Progenitor cell of endocrine pancreas (in vitro differentiated cells): ENCODE measurements at regions not wholly inside any gene's neighbourhood (a gene's known extent, or its start where the extent isn't known, plus 50 kb on each side); places are given as distances from the start of the nearest gene placed in this dataset.

Experiments used
- DNase-seq: peaks from one replicate; pipeline ENCODE4 v3.0.0; 2021; ENCODE audit warnings: low spot score; ENCODE audit not compliant: unreplicated experiment
- H3K27ac Mint-ChIP-seq: 2 replicates; pipeline ENCODE4 v1.8.0; 2021; ENCODE audit warnings: mild to moderate bottlenecking, moderate library complexity, mixed read lengths
- H3K27me3 Mint-ChIP-seq: 2 replicates; pipeline ENCODE4 v1.8.0; 2021; ENCODE audit warnings: mixed read lengths
- H3K36me3 Mint-ChIP-seq: 2 replicates; pipeline ENCODE4 v1.8.0; 2022; ENCODE audit warnings: mixed read lengths; ENCODE audit not compliant: insufficient read depth
- H3K4me1 Mint-ChIP-seq: 2 replicates; pipeline ENCODE4 v1.8.0; 2021; ENCODE audit warnings: low read depth, mixed read lengths
- H3K4me3 Mint-ChIP-seq: 2 replicates; pipeline ENCODE4 v1.8.0; 2021; ENCODE audit warnings: low read depth, mild to moderate bottlenecking, moderate library complexity, mixed read lengths
- H3K9me3 Mint-ChIP-seq: 2 replicates; pipeline ENCODE4 v1.8.0; 2021; ENCODE audit warnings: low read depth, mixed read lengths
- TF ChIP-seq, protein P1 (sequence below): fragments of 200-600 bp; sonication (generic); IDR thresholded peaks from one replicate; pipeline ENCODE4 v1.5.0; 2021; ENCODE audit warnings: antibody characterized with exemption, mild to moderate bottlenecking; ENCODE audit not compliant: unreplicated experiment

DNA sequence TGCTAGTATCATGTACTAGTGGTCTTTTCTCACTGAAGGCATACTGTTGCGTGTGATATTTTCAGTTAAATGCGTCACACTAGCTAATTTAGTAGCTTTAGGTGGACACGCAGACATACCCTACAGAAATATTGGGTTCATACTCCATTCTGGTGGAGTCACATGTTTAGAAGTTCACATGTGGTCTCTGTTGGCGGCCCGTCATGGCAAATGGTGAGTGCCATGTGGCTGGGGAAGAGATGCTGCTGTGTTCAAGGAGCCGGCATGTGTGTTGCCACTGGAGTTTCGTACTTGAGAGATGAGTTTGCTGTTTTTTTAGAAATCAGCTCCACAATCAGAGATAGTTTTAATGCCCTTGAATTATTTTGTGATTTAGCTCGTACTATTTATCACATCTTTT, 454.6 kb downstream of the PCNX1 start:
- no peak overlapping the region for H3K4me3 Mint-ChIP-seq
- DNase-seq = no peak
- no peak overlapping the region for H3K27ac Mint-ChIP-seq
- H3K9me3 Mint-ChIP-seq = peaks cover 5% of the 10 kb centered on the region
- TF ChIP-seq, protein P1, sequence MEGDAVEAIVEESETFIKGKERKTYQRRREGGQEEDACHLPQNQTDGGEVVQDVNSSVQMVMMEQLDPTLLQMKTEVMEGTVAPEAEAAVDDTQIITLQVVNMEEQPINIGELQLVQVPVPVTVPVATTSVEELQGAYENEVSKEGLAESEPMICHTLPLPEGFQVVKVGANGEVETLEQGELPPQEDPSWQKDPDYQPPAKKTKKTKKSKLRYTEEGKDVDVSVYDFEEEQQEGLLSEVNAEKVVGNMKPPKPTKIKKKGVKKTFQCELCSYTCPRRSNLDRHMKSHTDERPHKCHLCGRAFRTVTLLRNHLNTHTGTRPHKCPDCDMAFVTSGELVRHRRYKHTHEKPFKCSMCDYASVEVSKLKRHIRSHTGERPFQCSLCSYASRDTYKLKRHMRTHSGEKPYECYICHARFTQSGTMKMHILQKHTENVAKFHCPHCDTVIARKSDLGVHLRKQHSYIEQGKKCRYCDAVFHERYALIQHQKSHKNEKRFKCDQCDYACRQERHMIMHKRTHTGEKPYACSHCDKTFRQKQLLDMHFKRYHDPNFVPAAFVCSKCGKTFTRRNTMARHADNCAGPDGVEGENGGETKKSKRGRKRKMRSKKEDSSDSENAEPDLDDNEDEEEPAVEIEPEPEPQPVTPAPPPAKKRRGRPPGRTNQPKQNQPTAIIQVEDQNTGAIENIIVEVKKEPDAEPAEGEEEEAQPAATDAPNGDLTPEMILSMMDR = no peak
- no peaks in the 10 kb centered on the region for H3K27me3 Mint-ChIP-seq
- peaks cover 4% of the 10 kb centered on the region for H3K36me3 Mint-ChIP-seq
- peaks cover 28% of the 10 kb centered on the region for H3K4me1 Mint-ChIP-seq

DNA sequence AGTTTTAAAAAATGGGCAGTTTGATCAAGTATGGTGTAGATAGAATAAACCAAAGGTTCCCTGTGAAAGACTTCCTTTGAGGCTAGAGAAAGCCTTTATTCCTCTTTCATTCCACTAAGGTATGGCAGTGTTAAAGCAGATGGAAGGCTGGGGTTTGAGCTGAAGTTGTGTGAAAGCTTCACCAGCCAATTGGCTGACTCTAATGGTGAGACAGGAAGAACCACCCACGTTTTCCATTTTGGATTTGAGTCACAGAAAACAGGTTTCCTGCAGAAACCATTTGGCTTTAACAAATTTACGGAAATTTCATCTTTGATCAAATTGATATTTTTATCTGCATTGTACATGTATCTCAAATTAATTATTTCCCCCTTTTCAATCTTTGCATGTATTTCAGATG, 455.0 kb downstream of the PCNX1 start:
- Mint-ChIP-seq H3K4me3 (no peak overlapping the region), H3K27me3 (no peaks in the 10 kb centered on the region), H3K27ac (no peak overlapping the region), H3K4me1 (peaks cover 28% of the 10 kb centered on the region), H3K9me3 (peaks cover 5% of the 10 kb centered on the region), H3K36me3 (peaks cover 4% of the 10 kb centered on the region)
- TF ChIP-seq, protein P1 = no peak
- no peak for DNase-seq

DNA sequence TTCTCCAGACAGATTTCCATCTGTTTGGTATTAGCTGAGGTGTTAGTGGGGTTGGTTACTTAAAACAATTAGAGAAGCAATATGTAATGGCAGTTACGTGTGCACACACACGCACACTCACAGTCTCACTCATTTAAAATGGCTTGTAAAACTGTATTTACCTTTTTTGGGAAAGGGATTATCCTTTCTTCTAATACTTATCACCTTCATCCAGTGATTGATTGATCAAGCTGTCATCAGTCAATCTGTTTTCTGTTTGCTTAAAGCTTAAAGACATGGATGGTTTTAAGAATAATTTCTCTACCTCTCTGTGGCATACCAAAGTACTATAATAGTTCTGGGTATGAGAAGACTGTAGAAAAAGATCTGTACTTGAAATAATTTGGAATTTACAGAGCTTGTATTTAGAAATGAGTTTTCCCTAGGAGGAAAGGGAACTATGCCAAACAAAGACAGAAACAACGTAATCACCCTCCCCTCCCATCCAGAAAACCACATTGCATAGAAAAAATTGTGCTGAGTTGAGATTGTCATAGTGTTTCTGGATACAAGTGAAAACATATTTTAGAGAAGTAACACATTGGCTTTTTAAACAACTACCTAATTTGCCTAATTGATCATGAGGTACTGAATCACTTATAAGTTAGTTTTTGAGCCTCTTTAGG, 455.8 kb downstream of the PCNX1 start:
- peaks cover 28% of the 10 kb centered on the region for H3K4me1 Mint-ChIP-seq
- H3K4me3 Mint-ChIP-seq = no peak overlapping the region
- peaks cover 5% of the 10 kb centered on the region for H3K36me3 Mint-ChIP-seq
- H3K27me3 Mint-ChIP-seq = no peaks in the 10 kb centered on the region
- no peak for DNase-seq
- peaks cover 5% of the 10 kb centered on the region for H3K9me3 Mint-ChIP-seq
- H3K27ac Mint-ChIP-seq = peak overlapping the region; percentile 51
- TF ChIP-seq, protein P1 = no peak

DNA sequence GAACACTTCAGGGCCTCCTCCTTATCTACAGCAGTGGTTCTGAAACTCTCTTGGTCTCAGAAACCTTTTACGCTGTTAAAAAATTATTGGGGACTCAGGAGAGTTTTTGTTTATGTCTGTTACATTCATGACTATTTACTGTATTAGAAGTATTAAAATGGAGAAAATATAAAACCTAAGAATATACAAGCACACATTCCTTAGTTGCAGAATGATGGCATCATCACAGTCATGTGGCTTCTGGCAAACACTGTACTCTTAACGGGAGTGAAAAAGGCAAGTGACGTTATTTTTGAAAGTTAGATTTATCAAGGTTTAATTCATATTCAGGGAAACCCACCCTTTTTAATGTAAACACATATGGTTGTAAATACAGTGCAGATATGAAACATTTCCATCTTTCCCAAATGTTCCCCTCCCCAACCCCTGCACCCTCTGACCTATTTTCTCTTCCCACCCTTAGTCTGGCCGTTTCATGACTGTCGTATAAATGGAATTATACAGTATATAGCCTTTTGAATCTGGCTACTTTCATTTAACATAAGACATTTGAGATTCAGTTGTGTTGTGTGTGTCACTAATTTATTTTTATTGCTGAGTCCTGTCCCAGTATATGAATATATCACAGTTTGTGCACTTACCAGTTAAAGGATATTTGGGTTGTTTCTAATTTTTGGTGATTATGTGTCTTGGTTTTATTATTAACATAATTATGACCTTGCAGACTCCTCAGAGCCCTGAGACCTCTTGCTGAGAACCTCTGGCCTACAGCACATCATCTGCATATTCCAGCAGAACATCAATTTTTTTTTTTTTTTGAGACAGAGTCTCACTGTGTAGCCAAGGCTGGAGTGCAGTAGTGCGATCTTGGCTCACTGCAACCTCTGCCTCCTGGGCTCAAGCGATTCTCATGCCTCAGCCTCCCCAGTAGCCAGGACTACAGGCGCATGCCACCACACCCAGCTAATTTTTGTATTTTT, 457.0 kb downstream of the PCNX1 start:
- H3K4me3 Mint-ChIP-seq = no peak overlapping the region
- TF ChIP-seq, protein P1 = no peak
- H3K9me3 Mint-ChIP-seq = no peaks in the 10 kb centered on the region
- peaks cover 28% of the 10 kb centered on the region for H3K4me1 Mint-ChIP-seq
- no peak for DNase-seq
- H3K36me3 Mint-ChIP-seq = peaks cover 4% of the 10 kb centered on the region
- H3K27ac Mint-ChIP-seq = no peak overlapping the region
- H3K27me3 Mint-ChIP-seq = no peaks in the 10 kb centered on the region

DNA sequence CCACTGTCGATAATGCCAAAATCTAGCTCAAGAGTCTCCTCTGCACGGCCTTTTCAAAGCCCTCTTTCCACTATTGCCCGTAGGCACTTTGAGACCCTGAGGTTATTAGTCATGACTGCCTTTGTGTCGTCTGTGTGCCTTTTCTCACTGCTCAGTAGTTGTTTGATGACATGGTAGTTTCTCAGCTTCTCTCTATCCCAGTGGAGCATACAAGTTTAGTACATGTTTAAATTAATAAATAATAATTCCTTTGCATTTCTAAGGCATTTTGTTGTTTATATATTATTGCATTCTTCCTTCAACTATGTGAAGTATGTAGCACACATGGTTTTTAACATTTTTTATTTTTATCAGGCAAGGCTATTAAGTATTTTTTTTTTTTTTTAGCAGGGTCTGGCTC, 458.1 kb downstream of the PCNX1 start:
- H3K4me1 Mint-ChIP-seq = peaks cover 26% of the 10 kb centered on the region
- no peaks in the 10 kb centered on the region for H3K27me3 Mint-ChIP-seq
- DNase-seq = no peak
- H3K9me3 Mint-ChIP-seq = no peaks in the 10 kb centered on the region
- TF ChIP-seq, protein P1 = no peak
- H3K27ac Mint-ChIP-seq = peak overlapping the region; percentile 85
- peaks cover 4% of the 10 kb centered on the region for H3K36me3 Mint-ChIP-seq
- H3K4me3 Mint-ChIP-seq = no peak overlapping the region
